Cardiac fibroblast (primary cell): ENCODE measurements at regions not wholly inside any gene's neighbourhood (a gene's known extent, or its start where the extent isn't known, plus 50 kb on each side); places are given as distances from the start of the nearest gene placed in this dataset.
A peak's percentile ranks its signal among the peaks of the same experiment; 100 is the strongest.

ENCODE experiments used
- DNase-seq, 2 donors: peaks; one replicate each; pipeline versions ENCODE4 v3.0.0 to v3.0.0-alpha.2; 2010; ENCODE audit warnings: low read depth in 2 of 2
- H3K4me3 ChIP-seq, 2 donors: replicated peaks in 1 of 2; 1 replicate in 1 of 2; 2 replicates in 1 of 2; pipeline ENCODE4 v1.5.1; 2011; ENCODE audit warnings: low read depth in 2 of 2, low read length in 2 of 2, mild to moderate bottlenecking in 2 of 2, moderate library complexity in 1 of 2
- CTCF ChIP-seq: IDR thresholded peaks from one replicate; pipeline ENCODE4 v1.5.1; 2011; ENCODE audit warnings: low read depth, mild to moderate bottlenecking, low read length, inconsistent platforms

GRCh38 chr9:567747-568305 lies 273.7 kb upstream of the DMRT1 start:
- no peak for DNase-seq
- no peak for TF ChIP-seq CTCF

GRCh38 chr9:569296-569695 lies 272.2 kb upstream of the DMRT1 start:
- no peak for TF ChIP-seq CTCF
- DNase-seq, result no peak
- H3K4me3 ChIP-seq, result no peak overlapping the region

More at GRCh38 chr9:567747-568305, 273.7 kb upstream of the DMRT1 start:
- H3K4me3 ChIP-seq, result no peak overlapping the region

- no peak overlapping the region for H3K4me3 ChIP-seq
- no peak for DNase-seq
- no peak for TF ChIP-seq CTCF
Measured at GRCh38 chr9:570187-570586, 271.3 kb upstream of the DMRT1 start.

GRCh38 chr9:571066-571465 lies 270.4 kb upstream of the DMRT1 start:
- DNase-seq, result peak in 1 of 2 donors; percentile 61
- no peak for TF ChIP-seq CTCF

GRCh38 chr9:571741-572140 lies 269.8 kb upstream of the DMRT1 start:
- DNase-seq, result no peak
- H3K4me3 ChIP-seq, result no peak overlapping the region
- no peak for TF ChIP-seq CTCF

More at GRCh38 chr9:571066-571465, 270.4 kb upstream of the DMRT1 start:
- no peak overlapping the region for H3K4me3 ChIP-seq

- H3K4me3 ChIP-seq, result no peak overlapping the region
- DNase-seq, result peak in 1 of 2 donors; percentile 28
- TF ChIP-seq CTCF, result no peak
Measured at GRCh38 chr9:573691-574410, 267.6 kb upstream of the DMRT1 start.

GRCh38 chr9:575139-575538 lies 266.4 kb upstream of the DMRT1 start:
- DNase-seq, result no peak
- TF ChIP-seq CTCF, result no peak
- H3K4me3 ChIP-seq, result no peak overlapping the region
